CD8-positive, alpha-beta memory T cell (primary cell): ENCODE measurements at regions not wholly inside any gene's neighbourhood (a gene's known extent, or its start where the extent isn't known, plus 50 kb on each side); places are given as distances from the start of the nearest gene placed in this dataset.

Source experiments
- CTCF ChIA-PET: fragments of 350-600 bp; sonication (Branson Sonifier 250); formaldehyde crosslinking; loops from one replicate; lab custom pipeline; 2021; ENCODE audit warnings: antibody characterized with exemption; lab: Charles Lee
- POLR2A ChIA-PET: fragments of 350-600 bp; sonication (Branson Sonifier 250); formaldehyde crosslinking; loops from one replicate; lab custom pipeline; 2021; ENCODE audit warnings: antibody characterized with exemption; lab: Charles Lee
- DNase-seq, 5 donors: peaks; one replicate each; pipeline versions ENCODE4 v3.0.0 to v3.0.0-alpha.2; 2020 to 2022; ENCODE audit warnings: mixed read lengths in 1 of 5
- H3K27ac ChIP-seq: one replicate; pipeline ENCODE4 v1.7.0; 2013; ENCODE audit warnings: low read depth, mild to moderate bottlenecking, low read length, moderate library complexity
- H3K27me3 ChIP-seq: 2 replicates; pipeline ENCODE4 v1.7.0; 2013; ENCODE audit warnings: low read length, mild to moderate bottlenecking; ENCODE audit not compliant: insufficient read depth, poor library complexity, severe bottlenecking
- H3K36me3 ChIP-seq: 2 replicates; pipeline ENCODE4 v1.7.0; 2013; ENCODE audit warnings: mild to moderate bottlenecking, low read length, moderate library complexity; ENCODE audit not compliant: insufficient read depth
- H3K4me1 ChIP-seq: 2 replicates; pipeline ENCODE4 v1.7.0; 2013; ENCODE audit warnings: mild to moderate bottlenecking, low read length, moderate library complexity; ENCODE audit not compliant: insufficient read depth
- H3K4me3 ChIP-seq: 2 replicates; pipeline ENCODE4 v1.7.0; 2013; ENCODE audit warnings: mild to moderate bottlenecking, low read length
- H3K9me3 ChIP-seq: 2 replicates; pipeline ENCODE4 v1.7.0; 2013; ENCODE audit warnings: mild to moderate bottlenecking, low read length
- H3K27ac Mint-ChIP-seq, 8 donors: one replicate each; pipeline ENCODE4 v1.8.0; 2020 to 2021; ENCODE audit warnings: mixed read lengths in 8 of 8, mild to moderate bottlenecking in 6 of 8, inconsistent platforms in 3 of 8, moderate library complexity in 3 of 8
- H3K27me3 Mint-ChIP-seq, 2 donors: one replicate each; pipeline ENCODE4 v1.8.0; 2020 to 2021; ENCODE audit warnings: mixed read lengths in 2 of 2, mild to moderate bottlenecking in 1 of 2, moderate library complexity in 1 of 2
- H3K36me3 Mint-ChIP-seq, 3 donors: one replicate each; pipeline ENCODE4 v1.8.0; 2020 to 2021; ENCODE audit warnings: mixed read lengths in 3 of 3, inconsistent platforms in 1 of 3, mild to moderate bottlenecking in 1 of 3
- H3K4me1 Mint-ChIP-seq, 3 donors: one replicate each; pipeline ENCODE4 v1.8.0; 2020 to 2021; ENCODE audit warnings: mixed read lengths in 3 of 3, inconsistent platforms in 1 of 3, mild to moderate bottlenecking in 1 of 3
- H3K4me3 Mint-ChIP-seq, 7 donors: one replicate each; pipeline ENCODE4 v1.8.0; 2020 to 2021; ENCODE audit warnings: mixed read lengths in 7 of 7, mild to moderate bottlenecking in 6 of 7, moderate library complexity in 4 of 7, inconsistent platforms in 2 of 7
- H3K9me3 Mint-ChIP-seq, 5 donors: one replicate each; pipeline ENCODE4 v1.8.0; 2020 to 2022; ENCODE audit warnings: mixed read lengths in 5 of 5, mild to moderate bottlenecking in 3 of 5, moderate library complexity in 2 of 5, inconsistent platforms in 1 of 5

DNA sequence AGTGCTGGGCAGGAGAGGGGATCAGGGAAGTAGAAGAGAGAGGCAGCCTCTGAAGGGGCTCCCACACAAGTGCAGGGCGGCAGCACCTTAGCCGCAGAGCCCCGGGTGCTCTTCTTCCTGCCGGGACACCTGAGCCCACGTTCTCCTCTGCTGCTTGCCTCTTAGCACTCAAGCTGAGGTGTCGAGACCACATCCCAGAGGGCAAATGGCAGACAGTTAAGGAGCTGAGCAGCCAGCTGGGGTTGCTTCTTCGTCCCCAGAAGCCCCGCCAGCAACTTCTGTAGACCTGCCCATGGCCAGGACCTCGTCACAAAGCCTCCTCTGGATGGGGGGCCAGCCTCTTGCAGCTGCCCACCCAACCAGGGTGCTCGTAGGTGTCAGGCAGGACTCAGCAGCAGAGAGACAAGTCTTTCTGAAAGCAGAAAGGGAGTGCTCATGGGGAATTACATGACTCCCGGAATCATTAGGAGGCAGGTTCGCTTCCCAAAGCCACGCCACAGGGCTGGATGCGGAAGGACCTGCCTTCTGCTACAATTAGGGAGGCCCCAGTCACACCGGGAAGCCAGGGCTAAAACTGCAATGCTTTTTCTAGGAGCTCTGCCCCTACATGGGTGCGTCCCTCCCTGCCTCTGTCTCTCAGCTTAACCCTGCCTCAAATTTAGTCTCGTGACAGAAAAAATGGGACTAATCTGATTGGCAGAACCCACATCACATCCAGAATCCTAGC is 141.4 kb upstream of the RAB4A start:
- H3K36me3 Mint-ChIP-seq = peaks cover 1 to 18% (median 2%) of the 10 kb centered on the region in 3 donors
- peaks cover 0 to 8% (median 7%) of the 10 kb centered on the region in 5 donors for H3K9me3 Mint-ChIP-seq
- no peak overlapping the region for H3K27ac ChIP-seq
- no peaks in the 10 kb centered on the region for H3K36me3 ChIP-seq
- H3K4me3 ChIP-seq = peak overlapping the region; percentile 15
- peak; percentile 31 to 68 (median 44) for DNase-seq
- ChIA-PET POLR2A (interaction anchor here (0.6 kb wide), 1 partner anchor 23 kb away, joined by 9 read pairs; no protein-coding TSS in a partner anchor), CTCF (interaction anchor here (1.2 to 3.3 kb wide), 2 partner anchors 9 to 98 kb away, joined by 3 to 14 read pairs; no protein-coding TSS in a partner anchor)
- H3K27me3 ChIP-seq = no peaks in the 10 kb centered on the region
- H3K4me1 Mint-ChIP-seq = peaks cover 56 to 70% (median 59%) of the 10 kb centered on the region in 3 donors
- peaks cover 49% of the 10 kb centered on the region for H3K4me1 ChIP-seq
- H3K27ac Mint-ChIP-seq = peak overlapping the region; percentile 31 to 74 (median 66)
- no peaks in the 10 kb centered on the region for H3K9me3 ChIP-seq
- no peaks in the 10 kb centered on the region for H3K27me3 Mint-ChIP-seq
- H3K4me3 Mint-ChIP-seq = peak overlapping the region in 6 of 7 donors; percentile 52 to 83 (median 72)

GRCh38 chr1:229130028-229130668 is 140.8 kb upstream of the RAB4A start:
- H3K36me3 Mint-ChIP-seq = peaks cover 1 to 24% (median 2%) of the 10 kb centered on the region in 3 donors
- peaks cover 56 to 70% (median 59%) of the 10 kb centered on the region in 3 donors for H3K4me1 Mint-ChIP-seq
- Histone ChIP-seq H3K36me3 (no peaks in the 10 kb centered on the region), H3K27me3 (no peaks in the 10 kb centered on the region), H3K4me1 (peaks cover 49% of the 10 kb centered on the region), H3K9me3 (peaks cover 1% of the 10 kb centered on the region), H3K27ac (no peak overlapping the region), H3K4me3 (peak overlapping the region; percentile 15)
- CTCF ChIA-PET = interaction anchor here (1.2 to 3.3 kb wide), 2 partner anchors 9 to 97 kb away, joined by 3 to 14 read pairs; no protein-coding TSS in a partner anchor
- peak in 1 of 5 donors; percentile 38 for DNase-seq
- H3K4me3 Mint-ChIP-seq = peak overlapping the region; percentile 5 to 83 (median 67)
- peak overlapping the region; percentile 31 to 74 (median 66) for H3K27ac Mint-ChIP-seq
- POLR2A ChIA-PET = interaction anchor here (0.6 kb wide), 1 partner anchor 22 kb away, joined by 9 read pairs; no protein-coding TSS in a partner anchor
- H3K9me3 Mint-ChIP-seq = peaks cover 0 to 14% (median 10%) of the 10 kb centered on the region in 5 donors
- no peaks in the 10 kb centered on the region for H3K27me3 Mint-ChIP-seq

DNA sequence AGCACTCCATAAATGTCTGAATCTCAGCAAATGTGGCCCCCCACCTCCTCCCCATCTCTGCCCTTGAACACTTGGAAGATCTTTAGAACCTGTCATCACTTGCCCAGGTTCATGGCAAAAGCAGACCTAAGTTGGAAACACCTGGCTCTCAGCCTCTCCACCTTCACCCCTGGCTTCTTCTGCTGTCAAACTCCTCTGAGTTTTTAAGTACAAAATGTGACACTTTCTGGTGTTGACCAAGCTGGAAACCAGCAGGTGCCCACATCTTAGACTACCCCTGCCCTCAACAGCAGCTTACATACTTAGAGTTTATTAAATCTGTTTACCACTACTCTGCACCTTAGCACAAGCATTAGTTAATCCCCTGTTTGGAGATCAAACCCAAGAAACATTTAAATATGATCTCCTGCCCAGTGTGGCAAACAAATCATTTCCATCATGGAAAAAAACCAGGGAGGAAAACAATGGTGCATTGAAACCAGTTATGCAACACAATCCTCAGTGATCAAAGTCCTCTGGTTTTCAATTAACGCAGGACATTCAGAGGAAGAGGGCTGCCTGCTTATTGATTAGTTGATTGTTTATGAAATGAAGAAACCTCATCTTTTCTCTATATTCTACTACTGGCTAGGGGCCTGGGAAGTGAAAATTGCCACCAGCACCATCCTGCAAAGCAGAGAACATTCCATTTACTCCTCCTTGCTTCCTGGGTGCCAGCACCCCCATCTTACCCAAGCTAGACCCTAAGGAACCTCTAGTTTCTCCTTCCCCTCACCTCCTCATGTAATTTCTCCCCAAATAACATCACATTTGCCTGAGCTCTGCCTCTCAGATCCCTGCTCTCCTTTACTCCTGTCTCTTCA is 139.4 kb upstream of the RAB4A start:
- peaks cover 55 to 75% (median 62%) of the 10 kb centered on the region in 3 donors for H3K4me1 Mint-ChIP-seq
- no peak overlapping the region for H3K27ac ChIP-seq
- H3K36me3 ChIP-seq = no peaks in the 10 kb centered on the region
- H3K27ac Mint-ChIP-seq = peak overlapping the region; percentile 44 to 78 (median 69)
- H3K4me3 Mint-ChIP-seq = peak overlapping the region in 6 of 7 donors; percentile 7 to 83 (median 56)
- no peaks in the 10 kb centered on the region for H3K27me3 Mint-ChIP-seq
- H3K9me3 Mint-ChIP-seq = peaks cover 0 to 18% (median 14%) of the 10 kb centered on the region in 5 donors
- ChIA-PET POLR2A (no interaction called here), CTCF (interaction anchor here (3.3 kb wide), 1 partner anchor 7 kb away, joined by 14 read pairs; no protein-coding TSS in a partner anchor)
- peaks cover 7% of the 10 kb centered on the region for H3K9me3 ChIP-seq
- H3K27me3 ChIP-seq = no peaks in the 10 kb centered on the region
- H3K4me3 ChIP-seq = no peak overlapping the region
- peak in 1 of 5 donors; percentile 34 for DNase-seq
- H3K4me1 ChIP-seq = peaks cover 49% of the 10 kb centered on the region
- peaks cover 1 to 36% (median 2%) of the 10 kb centered on the region in 3 donors for H3K36me3 Mint-ChIP-seq

- ChIA-PET POLR2A (no interaction called here), CTCF (no interaction called here)
- no peaks in the 10 kb centered on the region for H3K27me3 ChIP-seq
- H3K9me3 Mint-ChIP-seq = peaks cover 0 to 18% (median 14%) of the 10 kb centered on the region in 5 donors
- H3K9me3 ChIP-seq = peaks cover 7% of the 10 kb centered on the region
- H3K27ac ChIP-seq = no peak overlapping the region
- H3K4me3 ChIP-seq = no peak overlapping the region
- peak overlapping the region in 4 of 7 donors; percentile 7 to 67 (median 35) for H3K4me3 Mint-ChIP-seq
- peaks cover 0 to 1% of the 10 kb centered on the region in 2 donors for H3K27me3 Mint-ChIP-seq
- H3K4me1 ChIP-seq = peaks cover 50% of the 10 kb centered on the region
- H3K4me1 Mint-ChIP-seq = peaks cover 53 to 75% (median 62%) of the 10 kb centered on the region in 3 donors
- peak overlapping the region; percentile 2 to 78 (median 51) for H3K27ac Mint-ChIP-seq
- no peaks in the 10 kb centered on the region for H3K36me3 ChIP-seq
- no peak for DNase-seq
- peaks cover 1 to 38% (median 2%) of the 10 kb centered on the region in 3 donors for H3K36me3 Mint-ChIP-seq
Measured at GRCh38 chr1:229132106-229132443, 138.8 kb upstream of the RAB4A start.

- H3K4me3 Mint-ChIP-seq = no peak overlapping the region
- H3K27me3 Mint-ChIP-seq = peaks cover 0 to 2% of the 10 kb centered on the region in 2 donors
- no peak overlapping the region for H3K27ac Mint-ChIP-seq
- peaks cover 1 to 38% (median 2%) of the 10 kb centered on the region in 3 donors for H3K36me3 Mint-ChIP-seq
- peaks cover 50 to 75% (median 62%) of the 10 kb centered on the region in 3 donors for H3K4me1 Mint-ChIP-seq
- POLR2A ChIA-PET = no interaction called here
- no peak for DNase-seq
- CTCF ChIA-PET = no interaction called here
- Histone ChIP-seq H3K27me3 (no peaks in the 10 kb centered on the region), H3K9me3 (peaks cover 7% of the 10 kb centered on the region), H3K4me1 (peaks cover 49% of the 10 kb centered on the region), H3K27ac (no peak overlapping the region), H3K36me3 (no peaks in the 10 kb centered on the region), H3K4me3 (no peak overlapping the region)
- peaks cover 0 to 18% (median 14%) of the 10 kb centered on the region in 5 donors for H3K9me3 Mint-ChIP-seq
Measured at GRCh38 chr1:229132706-229133105, 138.2 kb upstream of the RAB4A start.

- H3K4me1 Mint-ChIP-seq = peaks cover 46 to 75% (median 62%) of the 10 kb centered on the region in 3 donors
- peaks cover 0 to 2% of the 10 kb centered on the region in 2 donors for H3K27me3 Mint-ChIP-seq
- peaks cover 44% of the 10 kb centered on the region for H3K4me1 ChIP-seq
Measured at GRCh38 chr1:229133151-229133550, 137.8 kb upstream of the RAB4A start.

GRCh38 chr1:229133811-229134210 is 137.1 kb upstream of the RAB4A start:
- ChIA-PET CTCF (no interaction called here), POLR2A (no interaction called here)
- peaks cover 0 to 18% (median 14%) of the 10 kb centered on the region in 5 donors for H3K9me3 Mint-ChIP-seq
- peaks cover 1 to 38% (median 2%) of the 10 kb centered on the region in 3 donors for H3K36me3 Mint-ChIP-seq
- Histone ChIP-seq H3K4me3 (no peak overlapping the region), H3K9me3 (peaks cover 7% of the 10 kb centered on the region), H3K27ac (no peak overlapping the region), H3K27me3 (no peaks in the 10 kb centered on the region), H3K36me3 (no peaks in the 10 kb centered on the region), H3K4me1 (peaks cover 46% of the 10 kb centered on the region)
- peaks cover 0 to 2% of the 10 kb centered on the region in 2 donors for H3K27me3 Mint-ChIP-seq
- H3K4me3 Mint-ChIP-seq = no peak overlapping the region
- no peak overlapping the region for H3K27ac Mint-ChIP-seq
- H3K4me1 Mint-ChIP-seq = peaks cover 47 to 77% (median 63%) of the 10 kb centered on the region in 3 donors
- no peak for DNase-seq

More at GRCh38 chr1:229133151-229133550, 137.8 kb upstream of the RAB4A start:
- Histone ChIP-seq H3K9me3 (peaks cover 7% of the 10 kb centered on the region), H3K4me3 (no peak overlapping the region), H3K36me3 (no peaks in the 10 kb centered on the region), H3K27me3 (no peaks in the 10 kb centered on the region), H3K27ac (no peak overlapping the region)
- CTCF ChIA-PET = no interaction called here
- Mint-ChIP-seq H3K27ac (no peak overlapping the region), H3K9me3 (peaks cover 0 to 18% (median 14%) of the 10 kb centered on the region in 5 donors), H3K4me3 (no peak overlapping the region), H3K36me3 (peaks cover 1 to 38% (median 2%) of the 10 kb centered on the region in 3 donors)
- DNase-seq = no peak
- POLR2A ChIA-PET = no interaction called here
